Smooth muscle cell (in vitro differentiated cells): ENCODE measurements at regions not wholly inside any gene's neighbourhood (a gene's known extent, or its start where the extent isn't known, plus 50 kb on each side); places are given as distances from the start of the nearest gene placed in this dataset.

Experiments used
- DNase-seq: peaks from one replicate; lab custom pipeline; 2025; ENCODE audit not compliant: unreplicated experiment; lab: John Stamatoyannopoulos, UW
- H2AFZ ChIP-seq: fragments of 200-600 bp; sonication (generic); 2 replicates; pipeline ENCODE4 v1.6.0; 2016; ENCODE audit warnings: antibody characterized with exemption, low read depth, mild to moderate bottlenecking
- H3F3A ChIP-seq: fragments of 200-600 bp; sonication (generic); 2 replicates; pipeline ENCODE4 v1.6.0; 2017; ENCODE audit warnings: antibody characterized with exemption, low read depth
- H3K27ac ChIP-seq: fragments of 200-600 bp; sonication (generic); 2 replicates; pipeline ENCODE4 v1.5.1; 2016; ENCODE audit warnings: low read depth, mild to moderate bottlenecking
- H3K27me3 ChIP-seq: fragments of 200-600 bp; sonication (generic); 2 replicates; pipeline ENCODE4 v1.6.1; 2016; ENCODE audit warnings: low read depth, mild to moderate bottlenecking
- H3K36me3 ChIP-seq: fragments of 200-600 bp; sonication (generic); 2 replicates; pipeline ENCODE4 v1.5.1; 2016; ENCODE audit warnings: low read depth
- H3K4me1 ChIP-seq: fragments of 200-600 bp; sonication (generic); 2 replicates; pipeline ENCODE4 v1.5.1; 2016; ENCODE audit warnings: low read depth
- H3K4me2 ChIP-seq: fragments of 200-600 bp; sonication (generic); 2 replicates; pipeline ENCODE4 v1.6.0; 2016; ENCODE audit warnings: mild to moderate bottlenecking
- H3K4me3 ChIP-seq: fragments of 200-600 bp; sonication (generic); 2 replicates; pipeline ENCODE4 v1.5.1; 2016; ENCODE audit warnings: mild to moderate bottlenecking
- H3K79me2 ChIP-seq: fragments of 200-600 bp; sonication (generic); 2 replicates; pipeline ENCODE4 v1.6.0; 2016; ENCODE audit warnings: low read depth, mild to moderate bottlenecking
- H3K9ac ChIP-seq: fragments of 200-600 bp; sonication (generic); 2 replicates; pipeline ENCODE4 v1.6.0; 2016; ENCODE audit warnings: low read depth
- H3K9me3 ChIP-seq: fragments of 200-600 bp; sonication (generic); replicated peaks from 2 replicates; pipeline ENCODE4 v1.5.1; 2016; ENCODE audit warnings: low read depth
- H4K20me1 ChIP-seq: fragments of 200-600 bp; sonication (generic); 2 replicates; pipeline ENCODE4 v1.6.0; 2016; ENCODE audit warnings: low read depth
- WGBS: methylation state at CpG from one replicate; pipeline ENCODE4 v1.1.7; 2016; ENCODE audit warnings: low lambda C conversion rate; 5-methylcytosine and 5-hydroxymethylcytosine counted together
- TF ChIP-seq, protein P1 (sequence below): fragments of 200-600 bp; sonication (generic); IDR thresholded peaks from 2 replicates; pipeline ENCODE4 v1.5.1; 2017; ENCODE audit warnings: borderline replicate concordance, mild to moderate bottlenecking, antibody characterized with exemption; ENCODE audit not compliant: insufficient read depth, poor library complexity, severe bottlenecking

DNA sequence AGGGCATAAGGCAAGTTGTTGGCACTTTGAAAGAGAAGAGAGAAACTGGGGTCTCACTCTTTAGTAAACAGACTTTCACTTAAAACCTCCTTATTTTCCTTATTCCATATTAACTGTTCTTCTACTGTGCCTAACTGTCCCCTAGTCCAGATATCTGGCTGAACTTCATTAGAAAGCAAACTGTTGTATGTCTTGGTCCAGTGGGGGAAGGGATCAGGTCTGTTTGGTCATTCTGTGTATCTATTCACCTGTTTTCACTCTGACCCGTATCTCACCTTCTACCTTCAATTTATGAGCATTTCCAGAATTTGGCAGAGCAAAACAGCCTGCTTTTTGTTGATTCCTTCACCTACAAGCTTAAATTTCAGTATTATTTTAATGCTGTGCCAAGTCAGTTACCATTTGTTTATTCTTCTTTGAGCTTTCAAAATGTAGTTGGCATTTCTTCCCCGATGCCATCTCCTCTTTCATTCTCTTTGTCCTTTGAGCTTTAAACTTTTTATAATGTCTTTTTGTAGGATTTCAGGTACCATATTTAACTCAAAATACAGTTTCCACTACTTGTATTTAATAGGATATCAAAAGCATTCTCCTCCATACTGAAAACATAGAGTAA, 188.6 kb upstream of the PPARGC1A start:
- no peak overlapping the region for H3K27ac ChIP-seq
- WGBS: 98% methylated on average over 2 of the region's 2 CpGs
- TF ChIP-seq, protein P1, sequence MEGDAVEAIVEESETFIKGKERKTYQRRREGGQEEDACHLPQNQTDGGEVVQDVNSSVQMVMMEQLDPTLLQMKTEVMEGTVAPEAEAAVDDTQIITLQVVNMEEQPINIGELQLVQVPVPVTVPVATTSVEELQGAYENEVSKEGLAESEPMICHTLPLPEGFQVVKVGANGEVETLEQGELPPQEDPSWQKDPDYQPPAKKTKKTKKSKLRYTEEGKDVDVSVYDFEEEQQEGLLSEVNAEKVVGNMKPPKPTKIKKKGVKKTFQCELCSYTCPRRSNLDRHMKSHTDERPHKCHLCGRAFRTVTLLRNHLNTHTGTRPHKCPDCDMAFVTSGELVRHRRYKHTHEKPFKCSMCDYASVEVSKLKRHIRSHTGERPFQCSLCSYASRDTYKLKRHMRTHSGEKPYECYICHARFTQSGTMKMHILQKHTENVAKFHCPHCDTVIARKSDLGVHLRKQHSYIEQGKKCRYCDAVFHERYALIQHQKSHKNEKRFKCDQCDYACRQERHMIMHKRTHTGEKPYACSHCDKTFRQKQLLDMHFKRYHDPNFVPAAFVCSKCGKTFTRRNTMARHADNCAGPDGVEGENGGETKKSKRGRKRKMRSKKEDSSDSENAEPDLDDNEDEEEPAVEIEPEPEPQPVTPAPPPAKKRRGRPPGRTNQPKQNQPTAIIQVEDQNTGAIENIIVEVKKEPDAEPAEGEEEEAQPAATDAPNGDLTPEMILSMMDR: no peak

GRCh38 chr4:24076811-24077210, 187.0 kb upstream of the PPARGC1A start:
- no peaks in the 10 kb centered on the region for H3K36me3 ChIP-seq
- H3K79me2 ChIP-seq: no peaks in the 10 kb centered on the region
- no peaks in the 10 kb centered on the region for H4K20me1 ChIP-seq
- no peak overlapping the region for H3K27ac ChIP-seq
- H3K9me3 ChIP-seq: no peaks in the 10 kb centered on the region
- TF ChIP-seq, protein P1: no peak
- H2AFZ ChIP-seq: no peak overlapping the region
- H3K4me2 ChIP-seq: no peak overlapping the region
- H3K4me3 ChIP-seq: no peak overlapping the region
- H3K27me3 ChIP-seq: no peaks in the 10 kb centered on the region
- H3K4me1 ChIP-seq: no peaks in the 10 kb centered on the region
- 94% methylated on average over 1 of the region's 1 CpG for WGBS
- no peaks in the 10 kb centered on the region for H3F3A ChIP-seq
- H3K9ac ChIP-seq: no peak overlapping the region
- no peak for DNase-seq

More for the DNA sequence above, 188.6 kb upstream of the PPARGC1A start:
- Histone ChIP-seq H3K79me2 (no peaks in the 10 kb centered on the region), H4K20me1 (no peaks in the 10 kb centered on the region), H3K9ac (no peak overlapping the region), H3K36me3 (no peaks in the 10 kb centered on the region), H3K9me3 (no peaks in the 10 kb centered on the region), H3K4me2 (no peak overlapping the region), H3K4me3 (no peak overlapping the region), H2AFZ (no peak overlapping the region), H3F3A (no peaks in the 10 kb centered on the region), H3K4me1 (no peaks in the 10 kb centered on the region), H3K27me3 (no peaks in the 10 kb centered on the region)
- no peak for DNase-seq

DNA sequence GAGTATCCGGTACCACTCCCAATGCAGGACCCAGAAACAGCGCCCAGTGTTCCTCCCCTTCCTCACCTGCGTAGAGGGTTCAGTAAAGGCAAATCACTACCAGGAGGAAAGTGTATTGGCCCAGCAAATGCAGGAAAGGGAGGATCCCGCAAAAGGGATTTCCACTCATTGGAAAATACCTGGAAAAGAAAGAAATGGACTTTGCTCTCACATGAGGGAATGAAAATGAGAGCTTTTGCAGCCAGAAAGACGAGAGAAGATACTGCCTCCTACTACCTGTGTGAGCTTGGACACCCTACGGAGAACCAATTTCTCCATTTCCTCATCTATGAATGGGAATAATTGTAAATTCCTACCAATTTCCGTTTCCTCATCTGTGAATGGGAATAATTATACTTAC, 184.1 kb upstream of the PPARGC1A start:
- Histone ChIP-seq H3K4me2 (no peak overlapping the region), H3K9ac (no peak overlapping the region), H3K4me1 (peaks cover 6% of the 10 kb centered on the region), H4K20me1 (no peaks in the 10 kb centered on the region), H3K27me3 (no peaks in the 10 kb centered on the region), H2AFZ (no peak overlapping the region), H3K36me3 (no peaks in the 10 kb centered on the region), H3K4me3 (no peak overlapping the region), H3F3A (peaks cover 8% of the 10 kb centered on the region), H3K27ac (no peak overlapping the region), H3K79me2 (no peaks in the 10 kb centered on the region), H3K9me3 (no peaks in the 10 kb centered on the region)
- WGBS: 97% methylated on average over 7 of the region's 7 CpGs
- no peak for DNase-seq
- TF ChIP-seq, protein P1: no peak
